ENCODE measurements at regions not wholly inside any gene's neighbourhood (a gene's known extent, or its start where the extent isn't known, plus 50 kb on each side); places are given as distances from the start of the nearest gene placed in this dataset.
A peak's percentile ranks its signal among the peaks of the same experiment; 100 is the strongest.
"Not testable (repeated sequence)": the region's sequence is repeated elsewhere in the genome, so short reads cannot be mapped to it uniquely, and the experiment has no call there.

DNA sequence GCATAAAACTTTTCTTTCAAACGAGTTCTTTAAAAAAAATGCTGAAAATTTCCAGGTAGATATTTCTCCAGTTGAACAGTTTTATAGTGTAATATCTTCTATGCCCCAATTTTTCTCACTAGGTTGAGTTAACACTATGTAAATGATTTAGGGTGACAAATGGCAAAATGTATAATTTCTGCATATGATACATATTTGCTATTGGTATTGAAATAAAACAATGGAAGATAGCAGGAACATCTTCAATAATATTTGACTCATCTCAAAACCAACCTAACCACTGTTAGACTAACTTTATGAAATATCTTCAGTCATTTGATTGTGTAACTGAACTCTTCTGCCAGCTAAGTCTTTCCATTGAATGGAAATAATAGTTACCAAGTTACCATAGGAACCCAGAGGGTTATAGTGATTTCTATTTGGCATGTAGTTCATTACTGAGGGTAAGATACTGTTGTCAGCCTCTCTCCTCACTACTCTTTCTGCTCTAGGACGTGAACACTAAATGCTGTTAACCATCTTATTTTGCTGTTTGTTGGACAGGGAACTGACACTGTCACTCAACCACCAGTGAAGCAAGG lies 824.7 kb upstream of the NECTIN3 start:
- DNase-seq: no peak

DNA sequence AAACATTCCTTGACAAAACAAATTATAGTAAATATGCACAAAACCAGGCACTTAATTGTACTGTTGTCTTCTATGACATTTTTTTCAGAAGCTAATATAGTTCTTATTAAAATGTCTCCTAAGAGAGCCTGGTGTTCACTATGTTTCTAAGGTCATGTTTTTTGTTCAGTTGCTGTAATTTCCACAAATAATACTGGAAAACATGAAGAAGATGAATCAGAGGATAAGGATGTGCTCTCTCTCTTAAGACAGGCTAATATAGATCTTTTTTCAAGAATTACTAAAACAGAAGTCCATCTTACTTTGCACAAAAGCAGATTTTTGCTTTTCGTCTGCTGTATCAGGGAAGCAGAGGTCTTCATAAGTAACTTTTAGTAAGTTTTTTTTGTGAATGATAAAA lies 823.0 kb upstream of the NECTIN3 start:
- no peak for DNase-seq

DNA sequence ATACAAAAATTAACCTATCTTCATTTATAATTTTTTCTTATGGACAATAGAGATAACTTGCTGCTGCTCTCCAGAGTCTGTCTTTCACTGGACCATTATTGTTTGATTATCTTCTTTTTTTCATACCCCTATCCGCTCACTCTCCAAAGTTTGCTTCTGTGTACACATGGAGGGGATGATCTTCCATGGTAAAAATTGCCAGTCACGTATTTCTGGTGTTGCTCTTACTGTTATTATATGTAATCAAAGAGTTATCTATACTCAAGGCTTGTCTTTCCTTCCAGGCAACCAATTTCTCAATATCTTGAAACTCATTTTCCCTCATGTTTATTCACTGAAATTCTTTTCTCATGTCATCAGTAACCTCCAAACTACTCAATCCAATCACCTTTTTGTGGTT lies 817.8 kb upstream of the NECTIN3 start:
- DNase-seq: no peak

DNA sequence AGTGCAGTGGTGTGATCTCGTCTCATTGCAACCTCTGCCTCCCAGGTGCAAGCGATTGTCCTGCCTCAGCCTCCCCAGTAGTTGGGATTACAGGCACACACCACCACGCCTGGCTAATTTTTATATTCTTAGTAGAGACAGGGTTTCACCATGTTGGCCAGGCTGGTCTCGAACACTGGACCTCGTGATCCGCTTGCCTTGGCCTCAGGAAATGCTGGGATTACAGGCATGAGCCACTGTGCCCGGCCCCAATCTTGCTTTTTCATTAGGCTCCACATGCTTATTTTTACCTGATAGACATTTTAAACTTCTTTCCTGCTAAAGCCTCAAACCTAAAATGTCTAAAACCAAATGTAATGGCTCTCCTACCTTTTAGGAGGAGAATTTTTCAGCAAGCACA lies 817.0 kb upstream of the NECTIN3 start:
- DNase-seq: no peak

DNA sequence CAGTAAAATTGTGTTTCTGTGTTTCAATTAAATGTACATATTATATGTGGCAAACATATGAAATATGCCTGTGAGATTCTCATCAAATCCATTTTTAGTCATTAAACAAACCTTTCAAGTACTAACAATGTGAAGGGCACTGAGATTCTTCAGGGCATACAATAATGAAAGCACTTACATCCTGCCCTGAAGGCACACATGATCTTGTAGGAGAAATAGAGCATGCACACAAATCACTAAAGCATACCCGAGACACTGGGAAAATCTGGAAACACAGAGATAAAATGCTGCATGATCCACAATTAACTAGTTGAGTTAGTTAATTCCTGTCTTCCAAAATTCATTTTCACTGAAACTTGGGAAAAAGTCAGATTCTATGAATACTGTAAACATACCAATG lies 810.5 kb upstream of the NECTIN3 start:
- DNase-seq: no peak

DNA sequence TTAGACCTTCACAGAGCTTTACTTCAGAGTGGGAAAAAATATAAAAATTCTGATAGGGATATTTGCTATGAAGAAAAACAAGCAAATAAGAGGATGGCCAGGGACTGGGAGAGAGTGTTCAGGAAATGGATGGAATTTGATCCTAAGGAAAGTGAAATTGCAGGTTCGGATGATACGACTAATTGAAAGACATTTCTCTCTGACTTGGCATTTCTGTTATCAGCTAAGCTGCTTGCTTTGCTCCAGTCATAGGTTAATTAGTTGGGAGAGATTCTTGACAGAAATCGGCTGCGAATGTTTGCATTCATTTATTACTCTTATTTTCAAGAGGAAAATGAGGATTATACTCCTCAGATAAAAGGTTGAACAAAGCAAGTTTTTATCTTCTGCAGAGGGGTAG lies 808.7 kb upstream of the NECTIN3 start:
- DNase-seq: no peak

DNA sequence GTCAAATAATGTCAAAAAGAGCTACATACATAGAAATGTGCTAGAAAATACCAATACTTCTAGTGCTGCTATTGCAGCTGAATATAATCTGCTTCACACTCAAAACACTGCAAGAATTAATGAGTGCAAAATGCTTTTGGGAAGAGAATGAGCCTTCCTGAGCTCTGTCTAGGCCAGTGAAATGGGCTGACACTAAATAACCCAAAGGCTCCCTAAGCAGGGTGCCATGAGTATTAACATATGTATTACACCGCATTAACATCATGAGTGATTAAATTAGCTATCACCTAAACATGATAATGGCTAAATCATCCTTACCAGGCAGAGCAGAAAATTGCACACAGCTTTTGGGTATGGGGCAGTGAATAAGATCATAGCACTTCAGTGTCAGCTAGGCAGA lies 806.3 kb upstream of the NECTIN3 start:
- DNase-seq: no peak

DNA sequence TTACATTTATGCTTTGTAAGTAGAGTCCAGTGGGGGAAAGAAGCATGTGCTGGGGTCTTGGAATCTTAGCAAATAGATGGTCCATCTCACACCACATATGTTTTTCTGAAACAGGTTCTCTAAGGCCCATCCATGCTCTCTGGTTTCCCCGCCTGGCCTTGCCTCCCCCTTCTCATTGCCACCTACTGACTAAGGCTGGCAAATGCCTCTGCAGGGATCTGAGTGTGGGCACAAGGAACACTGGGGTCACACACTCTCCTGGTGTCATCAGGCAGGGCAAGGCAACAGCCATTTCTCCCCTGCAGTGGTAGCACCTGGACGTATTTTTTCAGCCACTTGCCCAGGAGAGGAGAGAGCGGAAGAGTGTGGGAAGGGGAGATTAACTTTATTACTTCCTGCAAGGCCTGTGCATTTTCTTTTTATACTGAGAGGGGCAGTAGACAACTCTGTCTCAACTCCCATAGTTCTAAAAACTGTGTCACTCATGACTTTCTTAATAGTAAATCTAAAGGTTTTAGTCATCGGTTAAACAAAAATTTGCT lies 804.2 kb upstream of the NECTIN3 start:
- DNase-seq: no peak

DNA sequence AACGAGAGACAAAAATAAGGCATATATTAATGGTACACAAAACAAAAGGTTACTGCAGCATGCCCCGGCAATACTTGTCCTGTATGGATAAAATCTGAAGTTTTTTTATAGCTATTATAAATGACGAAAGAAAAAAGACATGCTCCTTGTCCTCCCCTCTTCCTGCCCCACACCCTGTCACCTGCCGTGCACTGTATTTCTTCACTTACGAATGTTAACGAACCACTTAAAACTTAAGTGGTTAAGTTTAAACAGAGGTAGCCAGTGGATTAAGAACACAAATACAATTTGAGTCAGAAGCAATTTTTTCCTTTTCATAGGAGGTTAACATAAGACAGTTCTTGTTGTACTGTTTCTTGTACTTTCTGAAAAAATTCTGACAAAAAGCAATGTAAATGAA lies 799.1 kb upstream of the NECTIN3 start:
- DNase-seq: no peak

DNA sequence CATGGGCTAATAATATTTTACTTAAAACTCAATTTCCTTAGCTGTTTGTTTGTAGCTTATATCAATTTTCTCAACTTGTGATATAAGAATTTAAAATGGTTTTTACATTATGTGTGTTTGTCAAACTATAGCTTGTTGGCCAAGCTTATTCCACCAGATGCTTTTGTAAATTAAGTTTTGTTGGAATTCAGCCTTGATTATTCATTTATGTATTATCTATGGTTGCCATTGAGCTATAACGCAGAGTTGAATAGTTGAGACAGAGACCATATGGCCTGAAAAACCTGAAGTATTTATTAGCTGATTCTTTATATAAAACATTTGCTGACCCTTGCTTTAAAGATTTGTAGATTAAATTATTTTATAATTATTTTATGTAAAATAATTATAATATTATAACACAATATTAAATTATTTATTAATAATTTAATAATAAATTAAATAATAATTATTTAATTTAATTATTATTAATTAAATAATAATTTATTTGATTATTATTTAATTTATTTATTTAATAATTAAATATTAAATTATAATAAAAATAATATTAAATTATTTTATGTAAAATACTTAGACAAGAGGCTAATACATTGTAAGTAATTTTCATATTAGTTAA lies 779.6 kb upstream of the NECTIN3 start:
- DNase-seq: no peak

DNA sequence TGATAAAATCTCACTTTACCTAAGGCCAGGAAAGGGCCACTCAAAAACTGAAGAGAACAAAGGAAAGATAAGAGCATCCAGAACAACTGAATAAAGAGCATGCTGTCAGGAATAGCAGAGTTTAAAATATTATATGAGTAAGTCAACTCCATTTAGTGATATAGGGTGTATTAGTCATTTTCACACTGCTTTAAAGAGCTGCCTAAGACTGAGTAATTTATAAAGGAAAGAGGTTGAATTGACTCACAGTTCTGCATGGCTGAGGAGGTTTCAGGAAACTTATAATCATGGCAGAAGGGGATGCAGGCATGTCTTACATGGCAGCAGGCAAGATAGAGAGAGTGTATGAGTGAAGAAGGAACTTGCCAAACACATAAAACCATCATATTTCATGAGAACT lies 778.0 kb upstream of the NECTIN3 start:
- no peak for DNase-seq

DNA sequence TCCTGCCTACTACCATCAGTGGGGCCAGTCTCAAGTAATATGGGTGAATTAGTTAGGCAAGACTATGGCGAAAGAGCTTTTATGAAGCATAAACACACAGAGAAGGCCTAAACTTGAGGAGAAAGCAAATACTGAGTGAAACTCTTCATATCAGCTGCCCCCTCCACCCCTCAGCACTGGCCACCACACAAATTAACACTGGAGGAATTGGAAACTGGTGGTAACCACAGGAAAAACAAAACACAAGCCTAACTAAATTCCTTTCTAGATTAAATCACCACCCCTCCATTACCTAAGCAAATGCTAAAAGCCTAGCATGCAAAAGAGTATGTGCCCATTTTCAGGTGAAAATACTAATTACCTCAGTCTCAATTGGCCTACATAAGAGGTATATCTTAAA lies 774.7 kb upstream of the NECTIN3 start:
- DNase-seq: no peak

DNA sequence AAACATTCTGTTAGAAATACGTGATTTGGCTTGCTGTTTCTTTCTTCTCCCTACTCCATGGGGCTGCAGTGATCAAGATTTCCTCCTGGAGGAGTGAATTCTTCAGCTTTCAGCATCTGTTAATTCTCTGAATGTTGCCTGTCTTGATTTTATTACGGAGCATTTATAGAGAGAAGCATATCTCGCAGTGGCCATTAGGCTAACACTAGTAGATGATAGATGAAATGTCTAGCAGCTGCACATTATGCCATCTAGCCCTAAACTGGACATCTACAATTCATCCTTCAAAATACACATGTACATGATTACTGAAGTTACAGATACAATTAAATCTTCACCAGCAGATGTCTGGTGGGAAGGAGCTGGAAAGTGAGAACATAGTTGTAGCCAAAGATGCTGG lies 769.8 kb upstream of the NECTIN3 start:
- DNase-seq: no peak

DNA sequence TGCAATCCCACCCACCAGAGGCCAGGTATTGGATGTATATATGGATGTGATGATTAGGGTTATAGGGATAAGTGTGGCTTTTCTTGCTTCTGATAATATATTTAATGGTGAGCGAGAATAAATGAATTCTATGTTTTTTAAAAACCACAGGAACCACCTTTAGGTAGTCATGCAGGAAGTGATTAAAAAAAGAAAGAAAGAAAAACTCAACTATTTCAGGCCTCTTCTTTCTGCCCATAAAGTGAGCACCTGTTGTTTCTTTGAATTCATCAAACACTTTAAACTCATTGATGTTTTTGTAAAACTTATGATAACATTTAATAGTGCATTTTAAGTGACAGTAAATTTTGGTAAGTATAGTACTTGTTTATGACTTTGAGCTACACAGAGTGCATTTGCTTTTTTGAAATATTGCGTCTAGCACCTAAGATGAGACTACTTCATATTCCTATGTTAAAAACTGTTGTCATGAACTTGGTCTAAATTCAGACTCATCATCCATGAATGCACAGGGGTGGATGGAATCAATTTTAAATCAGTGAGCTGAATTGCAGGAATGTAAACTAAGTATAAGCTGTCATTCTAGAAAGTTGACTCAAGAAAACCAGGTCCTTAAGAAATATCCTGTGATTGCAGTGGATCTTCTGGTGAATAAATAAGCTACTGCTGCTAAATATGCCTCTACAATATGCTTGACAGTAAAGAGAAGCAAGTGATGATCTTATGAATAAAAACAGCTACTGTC lies 764.4 kb upstream of the NECTIN3 start:
- no peak for DNase-seq

DNA sequence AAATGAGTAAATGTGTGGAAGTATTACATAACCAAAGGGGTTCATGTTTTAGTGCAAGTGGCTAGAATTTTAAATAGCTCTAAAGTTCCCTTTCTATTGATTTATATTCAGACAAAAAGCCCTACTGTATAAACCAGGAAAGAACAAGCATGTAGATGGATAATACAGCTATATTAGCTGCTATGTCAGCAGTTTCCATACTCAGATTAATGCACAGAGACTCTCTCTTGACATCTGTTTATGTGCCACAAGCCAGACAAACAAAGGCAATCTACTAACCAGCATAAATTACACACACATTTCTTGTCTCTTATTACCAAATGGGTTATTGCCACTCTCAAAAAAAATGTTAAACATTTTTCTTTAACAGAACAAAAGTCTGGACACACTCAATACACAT lies 760.1 kb upstream of the NECTIN3 start:
- no peak for DNase-seq

DNA sequence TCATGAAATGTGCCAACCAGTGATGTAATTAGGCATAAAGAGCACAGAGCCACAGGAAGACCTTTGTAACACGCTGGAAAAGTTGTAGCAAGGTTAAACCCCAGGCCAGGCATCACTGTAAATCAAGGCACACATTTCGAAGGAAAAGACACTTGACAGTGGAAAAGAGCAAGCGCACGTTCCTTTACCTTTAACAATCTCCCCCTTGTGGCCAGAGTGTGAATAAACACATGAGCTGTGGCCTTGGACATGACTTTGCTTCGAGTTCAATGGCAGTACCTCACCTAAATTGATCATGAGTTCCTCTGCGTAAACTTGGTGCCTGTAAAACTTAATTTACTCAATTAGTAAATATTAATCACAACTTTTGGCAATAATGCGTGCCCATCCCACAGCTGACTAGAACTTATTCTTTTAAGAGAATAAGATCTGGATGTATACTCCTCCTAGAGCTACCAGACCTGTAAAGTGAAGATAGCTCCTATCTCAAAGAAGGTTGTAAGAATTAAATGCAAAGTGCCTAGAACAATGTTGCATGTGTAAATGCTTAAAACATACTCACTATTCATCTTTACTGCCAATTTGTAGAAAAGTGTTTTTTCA lies 757.0 kb upstream of the NECTIN3 start:
- peak; percentile 52 to 57 for DNase-seq

DNA sequence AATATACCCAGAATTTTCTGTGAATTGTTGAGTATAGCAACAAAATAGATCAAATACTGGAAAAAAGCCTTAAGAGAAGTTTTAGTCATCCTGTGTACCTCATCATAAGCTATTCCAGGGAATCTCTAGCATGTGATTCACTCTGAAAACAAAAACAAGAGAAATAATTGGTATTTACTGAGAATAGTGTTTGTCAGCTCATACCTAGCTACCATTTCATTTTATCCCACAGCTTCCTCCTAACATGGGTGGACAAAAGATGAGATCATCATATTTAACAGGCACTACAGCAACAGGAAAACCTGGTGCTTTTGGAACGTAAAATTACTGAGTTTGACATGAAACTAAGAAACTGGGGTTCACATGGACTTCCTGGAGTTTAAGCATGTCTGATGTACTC lies 753.5 kb upstream of the NECTIN3 start:
- no peak for DNase-seq

DNA sequence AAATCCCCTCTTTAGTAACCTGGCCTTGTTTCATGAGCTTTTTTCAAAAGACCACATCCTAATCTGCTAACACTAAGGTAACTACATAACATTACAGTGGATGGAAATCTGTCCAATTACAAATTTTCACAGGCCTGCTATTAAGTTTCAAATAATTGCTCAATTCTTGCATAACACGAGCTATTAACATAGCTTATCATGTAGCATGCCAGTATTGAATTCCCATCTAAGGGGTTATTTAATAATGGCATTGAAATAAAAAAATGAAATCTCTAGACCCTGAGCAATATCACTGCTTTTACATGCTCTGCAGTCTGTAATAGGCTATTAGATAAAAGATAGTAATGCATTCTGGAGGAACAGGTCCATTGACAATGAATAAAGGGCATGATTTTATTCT lies 748.3 kb upstream of the NECTIN3 start:
- DNase-seq: no peak

DNA sequence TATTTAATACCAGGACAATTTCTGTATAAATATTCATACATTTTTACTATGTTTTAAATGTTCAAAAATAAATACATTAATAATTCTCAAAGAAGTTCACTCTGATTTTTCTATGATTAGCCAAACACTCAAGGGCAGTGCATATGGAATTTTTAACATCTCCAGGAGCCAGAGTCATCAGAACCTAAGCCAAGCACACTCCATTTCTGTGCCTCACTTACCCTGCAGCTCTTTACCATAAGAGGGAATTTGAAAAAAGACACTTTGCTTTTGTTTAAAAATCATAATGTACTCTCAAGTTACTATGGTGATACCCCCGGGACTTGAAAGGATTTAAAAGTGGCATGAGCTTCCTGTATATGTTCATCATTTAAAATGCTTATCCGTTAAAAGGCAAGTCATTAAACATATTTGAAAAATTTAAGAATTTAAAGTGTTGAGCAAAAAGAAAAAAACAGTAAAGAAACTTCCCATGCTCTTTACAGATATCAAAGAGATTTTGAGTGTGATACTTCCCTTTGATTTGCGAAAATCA lies 747.4 kb upstream of the NECTIN3 start:
- no peak for DNase-seq

DNA sequence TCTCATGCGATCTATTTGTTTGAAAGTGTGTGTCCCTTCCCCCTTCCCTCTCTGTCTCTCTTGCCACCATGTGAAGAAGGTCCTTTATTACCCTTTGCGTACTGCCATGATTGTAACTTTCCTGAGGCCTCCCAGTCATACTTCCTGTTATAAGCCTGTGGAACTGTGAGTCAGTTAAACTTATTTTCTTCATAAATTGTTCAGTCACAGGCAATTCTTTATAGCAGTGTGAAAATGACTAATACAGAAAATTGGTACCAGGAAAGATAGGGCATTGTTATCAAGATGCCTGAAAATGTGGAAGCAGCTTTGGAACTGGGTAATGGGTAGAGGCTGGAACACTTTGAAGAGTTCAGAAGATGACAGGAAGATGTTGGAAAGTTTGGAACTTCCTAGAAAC lies 743.7 kb upstream of the NECTIN3 start:
- DNase-seq: no peak

DNA sequence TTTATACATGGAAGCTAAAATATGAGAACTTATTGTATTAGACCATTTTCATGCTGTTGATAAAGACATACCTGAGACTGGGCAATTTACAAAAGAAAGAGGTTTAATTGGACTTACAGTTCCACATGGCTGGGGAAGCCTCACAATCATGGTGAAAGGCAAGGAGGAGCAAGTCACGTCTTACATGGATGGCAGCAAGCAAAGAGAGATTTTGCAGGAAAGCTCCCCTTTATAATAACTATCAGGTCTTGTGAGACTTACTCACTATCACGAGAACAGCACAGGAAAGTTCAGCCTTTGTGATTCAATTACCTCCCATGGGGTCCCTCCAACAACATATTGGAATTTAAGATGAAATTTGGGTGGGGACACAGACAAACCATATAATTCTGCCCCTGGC lies 740.1 kb upstream of the NECTIN3 start:
- DNase-seq: not testable (repeated sequence)

DNA sequence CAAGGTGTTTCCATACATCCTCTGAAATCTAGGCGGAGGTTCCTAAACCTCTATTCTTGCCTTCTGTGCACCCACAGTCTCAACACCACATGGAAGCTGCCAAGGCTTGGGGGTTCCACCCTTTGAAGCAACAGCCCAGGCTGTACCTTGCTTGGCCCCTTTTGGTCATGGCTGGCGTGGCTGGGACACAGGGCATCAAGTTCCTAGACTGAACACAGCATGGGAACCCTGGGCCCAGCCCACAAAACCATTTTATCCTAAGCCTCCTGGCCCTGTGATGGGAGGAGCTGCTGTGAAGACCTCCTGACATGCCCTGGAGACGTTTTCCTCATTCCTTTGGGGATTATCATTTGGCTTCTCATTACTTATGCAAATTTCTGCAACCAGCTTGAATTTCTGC lies 739.0 kb upstream of the NECTIN3 start:
- no peak for DNase-seq

DNA sequence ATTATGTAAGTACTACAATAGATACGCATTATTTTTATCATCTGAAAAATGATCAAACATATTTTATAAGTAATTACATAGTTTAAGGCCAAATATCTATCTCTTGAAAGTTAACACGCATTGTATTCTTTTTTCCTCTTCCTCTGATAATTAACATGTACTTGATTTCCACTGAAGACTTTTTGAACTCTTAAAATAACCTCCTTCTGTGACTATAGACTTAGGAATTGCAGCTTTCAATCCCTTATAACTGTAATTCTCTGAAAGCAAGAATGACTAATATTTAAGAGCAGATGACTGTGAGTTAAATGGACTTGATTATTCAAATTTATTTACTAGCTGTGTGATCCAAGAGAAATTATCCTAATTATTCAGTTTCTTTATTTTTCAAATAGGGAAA lies 730.6 kb upstream of the NECTIN3 start:
- no peak for DNase-seq

DNA sequence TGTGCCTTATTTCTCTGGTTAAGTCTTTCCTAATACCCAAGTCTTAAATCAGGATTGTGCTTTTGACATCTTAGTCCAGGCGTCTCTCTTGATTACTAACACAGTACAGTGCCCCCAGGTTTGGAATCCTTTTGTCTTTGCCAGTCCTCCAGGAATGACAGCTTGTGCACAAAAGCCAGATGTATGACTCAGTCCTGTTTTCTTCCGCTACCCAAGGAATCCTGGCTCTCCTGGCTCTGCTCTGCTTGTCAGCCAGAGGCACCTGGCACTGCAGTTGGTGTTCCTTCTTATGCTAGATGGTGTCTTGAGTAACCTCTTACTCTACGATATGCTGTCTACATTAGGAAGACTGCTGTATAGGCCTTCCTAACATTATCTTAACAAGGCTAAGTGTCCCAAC lies 728.2 kb upstream of the NECTIN3 start:
- no peak for DNase-seq
